ENCODE measurements at regions not wholly inside any gene's neighbourhood (a gene's known extent, or its start where the extent isn't known, plus 50 kb on each side); places are given as distances from the start of the nearest gene placed in this dataset.

DNA sequence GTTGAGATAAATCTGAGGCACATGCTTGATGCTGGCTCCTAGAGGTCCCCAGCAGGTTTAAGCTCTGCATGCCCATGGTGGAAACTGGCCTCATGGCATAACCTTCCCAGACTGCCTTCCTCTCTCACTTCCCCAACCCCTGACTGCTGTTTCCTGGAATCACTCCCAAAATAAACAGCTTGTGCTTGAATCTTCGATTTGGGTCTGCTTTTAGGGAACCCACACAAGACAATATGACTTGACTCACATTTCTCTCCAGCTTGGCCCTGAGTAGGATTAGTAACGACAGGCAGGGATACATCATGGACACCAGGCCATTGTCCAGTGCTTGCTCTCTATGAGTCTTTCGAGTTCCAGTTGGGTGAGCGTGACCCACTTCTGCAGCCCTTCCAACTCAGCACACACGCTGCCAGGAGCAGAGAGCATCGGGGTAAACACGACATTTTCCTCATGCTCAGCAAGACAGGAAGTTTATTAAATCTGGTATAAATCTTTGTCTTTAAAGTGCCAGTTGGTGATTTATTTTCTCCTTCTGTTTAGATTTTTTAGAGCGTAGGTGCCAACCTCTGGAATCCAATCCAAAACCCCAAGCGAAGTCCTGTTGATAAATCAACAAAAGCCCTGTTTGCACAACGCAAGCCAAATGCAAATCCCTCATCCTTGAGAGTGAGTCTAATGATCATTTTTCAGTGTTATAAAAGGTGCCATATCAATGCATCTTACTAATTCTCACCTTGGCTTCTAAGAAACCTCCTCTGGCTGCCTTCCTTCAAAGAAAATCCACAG lies 135.0 kb downstream of the FOXA2 start:
- no peak for DNase-seq (ENCODE audit: missing footprints)
- intact Hi-C loops (cut with DNase I) = no loop called here
- ATAC-seq = no peak

DNA sequence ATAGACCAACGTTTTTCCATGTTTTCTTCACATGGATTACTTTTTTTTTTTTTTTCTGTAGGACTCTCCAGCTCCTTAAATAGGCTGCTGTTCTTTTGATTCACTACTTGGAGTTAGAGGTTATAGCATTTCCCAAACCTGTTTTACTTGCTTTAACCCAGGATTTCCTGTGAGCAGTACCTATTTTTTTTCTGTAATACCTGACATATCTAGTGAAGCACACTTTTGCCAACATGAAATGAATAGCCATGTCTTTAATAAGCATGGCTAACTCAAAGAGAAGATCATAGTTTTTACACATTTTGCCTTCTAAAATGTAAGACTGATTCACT lies 137.0 kb downstream of the FOXA2 start:
- intact Hi-C loops (cut with DNase I) = no loop called here
- DNase-seq (ENCODE audit: missing footprints) (no peak), ATAC-seq (no peak)

GRCh38 chr20:22446613-22447446 lies 137.5 kb downstream of the FOXA2 start:
- DNase-seq (ENCODE audit: missing footprints) = no peak
- ATAC-seq = no peak

GRCh38 chr20:22442318-22442717 lies 142.1 kb downstream of the FOXA2 start:
- ATAC-seq (no peak), DNase-seq (ENCODE audit: missing footprints) (no peak)
- intact Hi-C loops (cut with DNase I) = no loop called here

More at GRCh38 chr20:22446613-22447446, 137.5 kb downstream of the FOXA2 start:
- intact Hi-C loops (cut with DNase I) = no loop called here

DNA sequence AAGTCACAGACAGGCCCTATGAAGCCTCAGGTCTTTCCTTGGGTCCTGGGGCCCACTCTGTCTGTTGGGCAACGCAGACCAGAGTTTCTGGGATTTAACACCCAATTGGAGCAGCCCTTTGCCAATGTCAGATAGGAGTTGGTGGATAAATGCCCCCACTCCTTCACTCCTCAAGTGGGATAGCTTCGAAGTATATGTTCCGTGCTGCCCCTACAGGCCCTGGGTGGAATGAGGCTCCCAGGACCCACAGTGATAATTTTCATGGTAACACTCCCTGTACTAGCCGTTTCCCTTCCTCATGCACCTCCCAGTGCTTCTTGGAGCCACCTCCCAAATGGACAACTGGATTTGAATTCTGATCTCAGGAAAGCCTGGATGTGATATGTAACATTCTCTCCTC lies 145.4 kb downstream of the FOXA2 start:
- ATAC-seq = no peak
- intact Hi-C loops (cut with DNase I) = no loop called here
- DNase-seq (ENCODE audit: missing footprints) = no peak

- intact Hi-C loops (cut with DNase I) = no loop called here
Observed at GRCh38 chr20:22438346-22438745, 146.0 kb downstream of the FOXA2 start.

GRCh38 chr20:22437354-22437753 lies 147.0 kb downstream of the FOXA2 start:
- ATAC-seq (no peak), DNase-seq (ENCODE audit: missing footprints) (no peak)
- intact Hi-C loops (cut with DNase I) = no loop called here

More at GRCh38 chr20:22438346-22438745, 146.0 kb downstream of the FOXA2 start:
- ATAC-seq (no peak), DNase-seq (ENCODE audit: missing footprints) (no peak)

DNA sequence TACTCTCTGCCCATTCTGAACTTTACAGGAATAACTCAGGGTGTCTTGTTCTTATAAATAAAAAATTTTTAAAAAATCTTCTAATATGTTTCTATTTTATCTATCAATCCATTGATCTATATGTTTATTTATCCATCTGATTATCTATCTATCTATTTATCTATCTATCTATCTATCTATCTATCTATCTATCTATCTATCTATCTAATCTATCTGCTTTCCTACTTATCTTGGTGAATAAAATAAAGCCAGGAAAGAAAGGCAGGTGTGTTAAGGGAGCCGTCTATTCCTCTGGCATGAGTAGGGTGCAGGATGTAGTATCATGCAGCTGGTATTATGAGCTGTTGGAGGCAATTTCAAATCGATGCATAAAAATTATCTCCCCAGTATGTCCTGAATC lies 153.0 kb downstream of the FOXA2 start:
- no peak for DNase-seq (ENCODE audit: missing footprints)
- intact Hi-C loops (cut with DNase I) = no loop called here

GRCh38 chr20:22430746-22431168 lies 153.6 kb downstream of the FOXA2 start:
- ATAC-seq = no peak
- intact Hi-C loops (cut with DNase I) = no loop called here
- no peak for DNase-seq (ENCODE audit: missing footprints)

More for the DNA sequence above, 153.0 kb downstream of the FOXA2 start:
- ATAC-seq = no peak

DNA sequence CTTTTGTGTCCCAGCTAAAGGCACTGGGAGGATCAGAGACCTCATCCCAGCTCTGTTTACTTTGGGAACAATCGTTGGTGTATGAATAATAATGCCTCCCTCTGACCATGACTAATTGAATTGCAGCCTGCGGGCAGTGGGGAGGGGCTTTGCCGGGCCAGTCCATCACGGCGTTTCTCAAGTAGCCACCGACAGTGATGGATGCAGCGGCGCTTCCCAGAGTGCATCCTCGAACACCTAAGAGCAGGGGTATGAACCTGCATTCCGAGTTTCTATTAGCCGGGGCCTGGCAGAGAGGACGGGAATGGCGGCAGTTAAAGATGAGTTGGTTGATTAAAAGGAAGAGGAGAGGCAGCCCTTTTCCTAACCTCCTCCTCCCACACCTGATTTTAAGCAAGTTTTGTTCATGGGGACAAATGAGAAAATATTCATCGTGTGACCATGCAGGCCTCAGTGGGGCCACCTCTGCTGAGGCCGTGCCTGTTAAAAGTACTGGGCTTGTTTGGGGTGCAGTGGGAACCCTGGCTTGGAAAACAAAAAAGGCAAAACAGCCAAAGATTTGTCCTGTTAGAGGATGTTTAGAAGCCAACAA lies 154.1 kb downstream of the FOXA2 start:
- no peak for ATAC-seq
- intact Hi-C loops (cut with DNase I) = no loop called here
- DNase-seq (ENCODE audit: missing footprints) = no peak

- intact Hi-C loops (cut with DNase I) = no loop called here
- ATAC-seq = no peak
- DNase-seq (ENCODE audit: missing footprints) = no peak
Observed at GRCh38 chr20:22429175-22430153, 154.9 kb downstream of the FOXA2 start.

- intact Hi-C loops (cut with DNase I) = no loop called here
- ATAC-seq = no peak
- no peak for DNase-seq (ENCODE audit: missing footprints)
Observed at GRCh38 chr20:22428051-22428450, 156.3 kb downstream of the FOXA2 start.

DNA sequence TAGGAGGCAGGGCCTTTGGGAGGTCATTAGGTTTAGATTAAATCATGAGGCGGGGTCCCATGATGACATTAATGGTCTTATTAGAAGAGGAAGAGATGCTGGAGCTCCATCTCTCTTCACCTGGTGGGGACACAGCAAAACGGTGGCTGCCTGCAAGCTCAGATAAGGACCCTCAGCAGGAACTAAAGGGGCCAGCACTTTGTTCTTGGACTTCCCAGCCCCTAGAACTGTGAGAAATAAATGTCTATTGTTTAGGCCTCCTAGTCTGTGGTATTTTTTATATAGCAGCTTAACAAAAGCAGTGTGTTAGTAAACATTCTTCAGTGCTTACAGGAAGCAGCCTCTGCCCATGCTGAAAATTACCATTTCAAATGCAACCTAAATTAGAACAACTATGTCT lies 157.6 kb downstream of the FOXA2 start:
- ATAC-seq = no peak
- intact Hi-C loops (cut with DNase I) = no loop called here

GRCh38 chr20:22425344-22426295 lies 158.8 kb downstream of the FOXA2 start:
- DNase-seq (ENCODE audit: missing footprints) (no peak), ATAC-seq (no peak)
- intact Hi-C loops (cut with DNase I) = no loop called here

More for the DNA sequence above, 157.6 kb downstream of the FOXA2 start:
- DNase-seq (ENCODE audit: missing footprints) = no peak

DNA sequence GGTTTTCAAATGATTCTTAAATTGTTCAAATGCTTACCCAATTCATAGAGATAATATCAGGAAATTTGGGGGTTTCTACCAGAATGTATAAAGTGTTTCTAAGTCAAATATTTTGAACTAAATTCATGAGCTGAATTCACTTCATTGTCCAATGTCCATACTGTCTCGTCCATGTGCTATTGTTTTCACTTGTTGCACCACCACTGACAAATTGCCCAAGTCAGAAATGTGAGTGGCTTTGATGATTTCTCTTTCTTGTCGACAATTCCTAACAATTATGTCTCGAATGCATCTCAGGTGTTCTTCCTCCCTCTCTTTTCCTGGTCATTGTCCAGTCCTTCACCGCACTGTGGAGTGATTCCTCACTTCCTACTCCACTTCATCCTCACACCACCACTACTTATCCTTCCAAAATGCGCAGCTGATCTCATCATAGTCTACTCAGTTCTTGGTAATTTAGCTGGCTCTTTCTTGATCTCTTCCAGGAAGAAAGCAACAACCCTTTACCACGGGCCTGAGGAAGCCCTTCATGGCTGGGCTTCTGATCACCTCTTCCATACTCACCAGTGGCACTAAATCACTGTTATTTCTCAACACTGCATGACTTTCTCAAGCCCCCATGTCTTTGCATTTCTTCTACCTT lies 161.1 kb downstream of the FOXA2 start:
- intact Hi-C loops (cut with DNase I) = no loop called here
- DNase-seq (ENCODE audit: missing footprints) = no peak
- ATAC-seq = no peak

GRCh38 chr20:22420116-22420598 lies 164.2 kb downstream of the FOXA2 start:
- no peak for ATAC-seq
- intact Hi-C loops (cut with DNase I) = no loop called here
- no peak for DNase-seq (ENCODE audit: missing footprints)

GRCh38 chr20:22418738-22419137 lies 165.6 kb downstream of the FOXA2 start:
- ATAC-seq = no peak
- intact Hi-C loops (cut with DNase I) = no loop called here

More at GRCh38 chr20:22418738-22419137, 165.6 kb downstream of the FOXA2 start:
- DNase-seq (ENCODE audit: missing footprints) = no peak

All from Right ventricle myocardium inferior (tissue), 1 donor.